ENCODE measurements at regions not wholly inside any gene's neighbourhood (a gene's known extent, or its start where the extent isn't known, plus 50 kb on each side); places are given as distances from the start of the nearest gene placed in this dataset.

DNA sequence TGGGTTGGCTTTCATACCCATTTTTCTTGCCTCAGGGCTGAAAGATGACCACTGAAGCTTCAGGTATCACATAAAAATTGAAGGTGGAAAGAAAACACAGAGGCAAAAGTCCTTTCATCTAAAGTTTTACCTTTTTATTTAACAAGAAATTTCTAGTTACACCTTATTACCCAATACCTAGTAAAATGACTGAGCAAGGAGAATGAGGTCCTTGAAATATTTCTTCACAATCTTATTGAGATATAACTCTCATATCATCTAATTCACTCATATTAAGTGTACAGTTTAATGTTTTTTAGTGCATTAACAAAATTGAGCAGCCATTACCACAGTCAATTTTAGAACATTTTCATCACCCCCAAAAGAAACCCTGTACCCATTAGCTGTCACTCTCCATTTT lies 112.9 kb upstream of the ADTRP start:
- Histone ChIP-seq H3K9me1 (ENCODE audit: control insufficient read depth, insufficient read depth, low read length) (no peaks in the 10 kb centered on the region), H3K4me2 (ENCODE audit: insufficient read depth, low read length) (no peak overlapping the region), H2AFZ (ENCODE audit: low read depth, low read length) (peak overlapping the region; percentile 41), H3K36me3 (ENCODE audit: control insufficient read depth, insufficient read depth, low read length) (no peaks in the 10 kb centered on the region), H3K9ac (ENCODE audit: insufficient read depth in 1 of 2, low read depth in 2 of 2, low read length in 2 of 2) (no peak overlapping the region), H3K27ac (ENCODE audit: extremely low read depth, low read depth, low read length) (no peak overlapping the region), H3K9me3 (replicated peaks; ENCODE audit: control insufficient read depth, insufficient read depth, low read depth, low read length) (no peaks in the 10 kb centered on the region; the same call in 1 of the 2 replicates), H3K4me1 (replicated peaks in 1 of 2; ENCODE audit: control insufficient read depth in 2 of 2, insufficient read depth in 2 of 2, low read length in 2 of 2) (no peaks in the 10 kb centered on the region; a peak in 2 of 5 replicates), H3K79me2 (ENCODE audit: control insufficient read depth, insufficient read depth, low read length) (no peaks in the 10 kb centered on the region), H3K27me3 (ENCODE audit: control insufficient read depth in 2 of 2, insufficient read depth in 2 of 2, low read length in 2 of 2) (no peaks in the 10 kb centered on the region), H3K4me3 (no peak overlapping the region), H4K20me1 (replicated peaks; ENCODE audit: control insufficient read depth, insufficient read depth, low read length) (no peaks in the 10 kb centered on the region)
- ChIA-PET CTCF (ENCODE audit: low intra/inter-chr PET ratio) (no interaction called here), POLR2A (interaction anchor here (1.5 kb wide), 1 partner anchor 13 kb away, joined by 3 read pairs; no protein-coding TSS in a partner anchor)
- no peak for FAIRE-seq
- BruUV-seq (replicated peaks), result no TSS peak
- no peak for TF ChIP-seq CEBPG (CRISPR knock-in tag; IDR thresholded peaks at IDR 0.05)
- TF ChIP-seq CEBPG (tag; conservative IDR thresholded peaks at IDR 0.05 in 1 of 2, IDR thresholded peaks at IDR 0.05 in 1 of 2), result peak; percentile 61 to 77
- no peak for TF ChIP-seq PHB2 (IDR thresholded peaks at IDR 0.05; ENCODE audit: low read depth)
- TF ChIP-seq ZNF174 (CRISPR knock-in tag; IDR thresholded peaks at IDR 0.05), result no peak
- intact Hi-C loops (cut with micrococcal nuclease) (no loop called here), in situ Hi-C loops (cut with MboI) (no loop called here)
- DNase-seq (ENCODE audit: extremely low read depth in 1 of 4, low spot score in 3 of 4), result no peak
- ATAC-seq, result no peak

DNA sequence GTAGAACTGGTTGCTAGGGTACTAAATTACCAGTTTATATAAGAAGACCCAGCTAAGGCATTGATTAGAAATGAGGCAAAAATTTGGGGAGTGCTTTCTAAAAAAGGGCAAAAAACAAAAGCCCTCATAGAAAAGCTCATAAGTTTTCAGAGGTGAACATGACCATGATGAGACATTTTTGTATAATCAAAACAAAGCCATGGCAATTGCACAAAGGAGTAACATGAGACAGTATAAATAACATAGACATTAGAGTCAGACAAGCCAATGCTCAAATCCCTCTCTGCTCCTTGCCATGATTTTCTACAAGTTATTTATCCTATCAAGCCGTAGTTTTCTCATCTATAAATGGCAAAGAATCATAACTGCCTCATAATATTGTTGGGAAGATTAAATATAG lies 112.2 kb upstream of the ADTRP start:
- no peaks in the 10 kb centered on the region for H3K9me1 ChIP-seq (ENCODE audit: control insufficient read depth, insufficient read depth, low read length)
- no peaks in the 10 kb centered on the region for H3K27me3 ChIP-seq (ENCODE audit: control insufficient read depth in 2 of 2, insufficient read depth in 2 of 2, low read length in 2 of 2)
- no peak for TF ChIP-seq ZNF253 (CRISPR knock-in tag; conservative IDR thresholded peaks at IDR 0.05)
- no peak for TF ChIP-seq SIN3B (IDR thresholded peaks at IDR 0.05; ENCODE audit: low read depth)
- TF ChIP-seq ZNF133 (CRISPR knock-in tag; IDR thresholded peaks at IDR 0.05), result no peak
- no peak for TF ChIP-seq MEIS2 (IDR thresholded peaks at IDR 0.05; ENCODE audit: partially characterized antibody)
- no peak for TF ChIP-seq SMARCE1 (IDR thresholded peaks at IDR 0.05)
- TF ChIP-seq MYNN (IDR thresholded peaks at IDR 0.05), result no peak
- no peak for TF ChIP-seq MYNN (CRISPR knock-in tag; IDR thresholded peaks at IDR 0.05)
- no peak for TF ChIP-seq ARID2 (IDR thresholded peaks at IDR 0.05)
- no peak for TF ChIP-seq BRCA1 (IDR thresholded peaks at IDR 0.05)
- no peak for TF ChIP-seq BRCA1 (CRISPR knock-in tag; IDR thresholded peaks at IDR 0.05)
- TF ChIP-seq, protein P1, sequence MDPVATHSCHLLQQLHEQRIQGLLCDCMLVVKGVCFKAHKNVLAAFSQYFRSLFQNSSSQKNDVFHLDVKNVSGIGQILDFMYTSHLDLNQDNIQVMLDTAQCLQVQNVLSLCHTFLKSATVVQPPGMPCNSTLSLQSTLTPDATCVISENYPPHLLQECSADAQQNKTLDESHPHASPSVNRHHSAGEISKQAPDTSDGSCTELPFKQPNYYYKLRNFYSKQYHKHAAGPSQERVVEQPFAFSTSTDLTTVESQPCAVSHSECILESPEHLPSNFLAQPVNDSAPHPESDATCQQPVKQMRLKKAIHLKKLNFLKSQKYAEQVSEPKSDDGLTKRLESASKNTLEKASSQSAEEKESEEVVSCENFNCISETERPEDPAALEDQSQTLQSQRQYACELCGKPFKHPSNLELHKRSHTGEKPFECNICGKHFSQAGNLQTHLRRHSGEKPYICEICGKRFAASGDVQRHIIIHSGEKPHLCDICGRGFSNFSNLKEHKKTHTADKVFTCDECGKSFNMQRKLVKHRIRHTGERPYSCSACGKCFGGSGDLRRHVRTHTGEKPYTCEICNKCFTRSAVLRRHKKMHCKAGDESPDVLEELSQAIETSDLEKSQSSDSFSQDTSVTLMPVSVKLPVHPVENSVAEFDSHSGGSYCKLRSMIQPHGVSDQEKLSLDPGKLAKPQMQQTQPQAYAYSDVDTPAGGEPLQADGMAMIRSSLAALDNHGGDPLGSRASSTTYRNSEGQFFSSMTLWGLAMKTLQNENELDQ (CRISPR knock-in tag; IDR thresholded peaks at IDR 0.05; ENCODE audit: borderline replicate concordance), result no peak
- no peaks in the 10 kb centered on the region for H3K36me3 ChIP-seq (ENCODE audit: control insufficient read depth, insufficient read depth, low read length)
- no peak overlapping the region for H3K9ac ChIP-seq (ENCODE audit: insufficient read depth in 1 of 2, low read depth in 2 of 2, low read length in 2 of 2)
- no peak for DNase-seq (ENCODE audit: extremely low read depth in 1 of 4, low spot score in 3 of 4)
- no peak overlapping the region for H3K4me3 ChIP-seq
- FAIRE-seq, result no peak
- H3K9me3 ChIP-seq (replicated peaks; ENCODE audit: control insufficient read depth, insufficient read depth, low read depth, low read length), result no peaks in the 10 kb centered on the region; the same call in 1 of the 2 replicates
- no peaks in the 10 kb centered on the region for H4K20me1 ChIP-seq (replicated peaks; ENCODE audit: control insufficient read depth, insufficient read depth, low read length)
- ChIA-PET POLR2A (interaction anchor here (1.5 kb wide), 1 partner anchor 12 kb away, joined by 3 read pairs; no protein-coding TSS in a partner anchor), CTCF (ENCODE audit: low intra/inter-chr PET ratio) (no interaction called here)
- intact Hi-C loops (cut with micrococcal nuclease) (no loop called here), in situ Hi-C loops (cut with MboI) (no loop called here)
- BruUV-seq (replicated peaks), result no TSS peak
- 0 out of 3 replicates have a peak, but pooled peaks have one; percentile 22 for ATAC-seq
- no peaks in the 10 kb centered on the region; a peak in 2 of 5 replicates for H3K4me1 ChIP-seq (replicated peaks in 1 of 2; ENCODE audit: control insufficient read depth in 2 of 2, insufficient read depth in 2 of 2, low read length in 2 of 2)
- H3K27ac ChIP-seq (ENCODE audit: extremely low read depth, low read depth, low read length), result no peak overlapping the region
- 68% methylated on average over 1 of the region's 1 CpG for WGBS (ENCODE audit: insufficient coverage, low coverage, missing lambda C conversion rate)
- H3K4me2 ChIP-seq (ENCODE audit: insufficient read depth, low read length), result no peak overlapping the region
- peak overlapping the region; percentile 41; the same call in 1 of the 2 replicates for H2AFZ ChIP-seq (ENCODE audit: low read depth, low read length)
- H3K79me2 ChIP-seq (ENCODE audit: control insufficient read depth, insufficient read depth, low read length), result no peaks in the 10 kb centered on the region

All from K562 (cell line).